Esophagus muscularis mucosa (tissue), 4 donors: ENCODE measurements at regions not wholly inside any gene's neighbourhood (a gene's known extent, or its start where the extent isn't known, plus 50 kb on each side); places are given as distances from the start of the nearest gene placed in this dataset.

Source experiments
- DNase-seq: peaks from one replicate; pipeline ENCODE4 v3.0.0-alpha.2; 2017; ENCODE audit errors: extremely low spot score
- H3K27ac ChIP-seq, 4 donors: fragments of 200-600 bp; sonication (generic); replicated peaks in 1 of 4; 1 replicate in 3 of 4; 2 replicates in 1 of 4; pipeline ENCODE4 v1.5.1; 2016 to 2019; ENCODE audit warnings: mild to moderate bottlenecking in 1 of 4
- H3K27me3 ChIP-seq, 4 donors: fragments of 200-600 bp; sonication (generic); one replicate each; pipeline versions ENCODE4 v1.5.1 to v1.6.0; 2016 to 2019
- H3K36me3 ChIP-seq, 4 donors: fragments of 200-600 bp; sonication (generic); one replicate each; pipeline ENCODE4 v1.5.1; 2016 to 2019
- H3K4me1 ChIP-seq, 4 donors: fragments of 200-600 bp; sonication (generic); one replicate each; pipeline ENCODE4 v1.5.1; 2016 to 2019
- H3K4me3 ChIP-seq, 4 donors: fragments of 200-600 bp; sonication (generic); 1 replicate in 2 of 4; 2 replicates in 2 of 4; pipeline ENCODE4 v1.5.1; 2016 to 2019; ENCODE audit warnings: mild to moderate bottlenecking in 4 of 4, moderate library complexity in 1 of 4
- H3K9me3 ChIP-seq, 4 donors: fragments of 200-600 bp; sonication (generic); 1 replicate in 3 of 4; 2 replicates in 1 of 4; pipeline ENCODE4 v1.5.1; 2016 to 2019
- EP300 ChIP-seq: sonication (generic); formaldehyde crosslinking; IDR thresholded peaks from one replicate; pipeline ENCODE4 v1.6.1; 2017; ENCODE audit warnings: antibody characterized with exemption
- POLR2A ChIP-seq: fragments of 450-650 bp; IDR thresholded peaks from one replicate; pipeline ENCODE4 v1.6.1; 2017; ENCODE audit warnings: antibody characterized with exemption, moderate library complexity, mild to moderate bottlenecking, low read depth
- POLR2AphosphoS5 ChIP-seq, 2 donors: sonication (generic); formaldehyde crosslinking; IDR thresholded peaks; one replicate each; pipeline ENCODE4 v1.6.1; 2017; ENCODE audit warnings: antibody characterized with exemption in 2 of 2
- WGBS: methylation state at CpG from one replicate; pipeline ENCODE4 v1.1.5; 2018; 5-methylcytosine and 5-hydroxymethylcytosine counted together
- intact Hi-C: fragments of 100-400 bp; cut with DNase I; formaldehyde crosslinking; loops from one replicate; pipeline ENCODE4 v1.15.1; 2023
- TF ChIP-seq, protein P1 (sequence below), 3 experiments: fragments of 200-600 bp in 2 of 3; fragments of 450-650 bp in 1 of 3; sonication (generic) in 2 of 3; IDR thresholded peaks; one replicate each; pipeline ENCODE4 v1.5.1; 2017 to 2019; ENCODE audit warnings: antibody characterized with exemption in 3 of 3, mild to moderate bottlenecking in 2 of 3, moderate library complexity in 1 of 3

DNA sequence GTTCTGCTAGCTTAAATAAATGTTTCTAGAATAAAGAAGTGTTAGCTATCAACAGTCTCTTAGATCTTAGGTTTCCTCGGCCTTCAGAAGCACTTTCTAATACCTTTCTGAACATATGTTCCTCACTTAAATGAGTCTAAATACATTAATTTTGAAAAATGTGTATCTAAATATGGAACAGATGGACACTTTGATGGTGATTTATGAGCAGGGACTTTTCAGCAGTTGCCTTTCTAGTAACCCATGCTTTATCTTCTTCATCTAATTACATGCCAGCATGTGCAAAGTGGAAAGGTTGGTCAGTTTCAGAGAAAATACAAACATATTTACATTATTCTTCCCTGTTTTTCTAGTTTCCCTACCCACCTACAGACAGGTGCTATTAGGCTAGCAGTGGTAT, 797.0 kb upstream of the CHAC2 start:
- intact Hi-C loops: no loop called here
- H3K27me3 ChIP-seq: no peaks in the 10 kb centered on the region
- WGBS: 77% methylated on average over 1 of the region's 1 CpG
- no peaks in the 10 kb centered on the region for H3K4me1 ChIP-seq
- H3K9me3 ChIP-seq: no peaks in the 10 kb centered on the region
- no peak for TF ChIP-seq POLR2AphosphoS5 (IDR thresholded peaks at IDR 0.05)
- TF ChIP-seq POLR2A: no peak
- TF ChIP-seq, protein P1, sequence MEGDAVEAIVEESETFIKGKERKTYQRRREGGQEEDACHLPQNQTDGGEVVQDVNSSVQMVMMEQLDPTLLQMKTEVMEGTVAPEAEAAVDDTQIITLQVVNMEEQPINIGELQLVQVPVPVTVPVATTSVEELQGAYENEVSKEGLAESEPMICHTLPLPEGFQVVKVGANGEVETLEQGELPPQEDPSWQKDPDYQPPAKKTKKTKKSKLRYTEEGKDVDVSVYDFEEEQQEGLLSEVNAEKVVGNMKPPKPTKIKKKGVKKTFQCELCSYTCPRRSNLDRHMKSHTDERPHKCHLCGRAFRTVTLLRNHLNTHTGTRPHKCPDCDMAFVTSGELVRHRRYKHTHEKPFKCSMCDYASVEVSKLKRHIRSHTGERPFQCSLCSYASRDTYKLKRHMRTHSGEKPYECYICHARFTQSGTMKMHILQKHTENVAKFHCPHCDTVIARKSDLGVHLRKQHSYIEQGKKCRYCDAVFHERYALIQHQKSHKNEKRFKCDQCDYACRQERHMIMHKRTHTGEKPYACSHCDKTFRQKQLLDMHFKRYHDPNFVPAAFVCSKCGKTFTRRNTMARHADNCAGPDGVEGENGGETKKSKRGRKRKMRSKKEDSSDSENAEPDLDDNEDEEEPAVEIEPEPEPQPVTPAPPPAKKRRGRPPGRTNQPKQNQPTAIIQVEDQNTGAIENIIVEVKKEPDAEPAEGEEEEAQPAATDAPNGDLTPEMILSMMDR (IDR thresholded peaks at IDR 0.05): no peak
- TF ChIP-seq EP300: no peak
- DNase-seq: no peak
- H3K4me3 ChIP-seq: no peak overlapping the region
- H3K27ac ChIP-seq: no peak overlapping the region
- no peaks in the 10 kb centered on the region for H3K36me3 ChIP-seq

DNA sequence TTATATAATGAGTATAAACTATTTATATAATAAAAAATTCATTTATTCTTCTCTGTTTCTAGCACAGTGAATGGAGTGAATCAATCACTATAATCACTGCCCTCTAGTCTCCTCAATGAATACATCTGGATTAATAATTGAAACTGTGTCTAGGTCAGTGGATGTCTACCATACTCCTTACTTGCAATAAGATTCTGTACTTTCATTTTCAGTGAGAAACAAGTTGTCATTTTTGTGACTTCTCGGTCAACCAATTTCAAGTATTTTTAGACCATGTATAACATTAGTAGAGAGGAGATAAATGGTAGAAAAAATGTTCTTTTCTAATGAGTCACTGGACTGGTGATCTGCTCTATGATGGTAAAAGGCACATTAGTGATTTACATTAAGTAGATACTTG, 799.6 kb upstream of the CHAC2 start:
- 74% methylated on average over 1 of the region's 1 CpG for WGBS

DNA sequence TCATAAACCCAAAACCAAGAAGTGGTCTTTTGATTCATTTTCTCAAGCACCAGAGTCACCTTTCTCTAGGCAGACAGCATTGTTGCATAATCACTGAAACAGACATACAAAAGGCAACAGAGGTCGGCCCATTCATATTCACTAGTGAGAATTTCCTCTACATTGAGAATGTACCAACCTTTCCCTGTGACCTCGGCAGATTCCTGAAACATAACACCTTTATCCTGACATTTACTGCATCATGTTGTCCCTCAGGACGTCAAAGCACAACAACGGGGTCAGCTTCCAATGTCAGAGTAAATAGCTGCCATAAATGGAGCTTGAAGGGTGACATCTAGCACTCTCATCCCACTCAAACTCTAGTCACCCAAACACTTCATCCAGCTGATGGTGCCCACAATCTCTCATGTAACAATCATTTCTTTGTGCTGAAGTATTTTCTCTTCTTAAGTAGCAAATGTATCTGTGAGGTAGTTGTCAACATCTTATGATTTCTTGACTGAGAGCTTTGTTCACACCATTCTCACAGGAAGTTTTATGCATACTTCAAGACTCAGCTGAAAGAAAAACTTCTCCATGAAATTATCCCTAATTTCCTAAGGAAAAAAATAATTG, 802.6 kb upstream of the CHAC2 start:
- Histone ChIP-seq H3K9me3 (no peaks in the 10 kb centered on the region), H3K4me3 (no peak overlapping the region), H3K36me3 (no peaks in the 10 kb centered on the region), H3K4me1 (no peaks in the 10 kb centered on the region), H3K27me3 (no peaks in the 10 kb centered on the region), H3K27ac (no peak overlapping the region)
- intact Hi-C loops: no loop called here
- DNase-seq: no peak
- TF ChIP-seq, protein P1 (IDR thresholded peaks at IDR 0.05): no peak
- no peak for TF ChIP-seq EP300
- no peak for TF ChIP-seq POLR2A
- 78% methylated on average over 4 of the region's 4 CpGs for WGBS

More for the DNA sequence above, 799.6 kb upstream of the CHAC2 start:
- Histone ChIP-seq H3K27ac (no peak overlapping the region), H3K4me1 (no peaks in the 10 kb centered on the region), H3K27me3 (no peaks in the 10 kb centered on the region), H3K9me3 (no peaks in the 10 kb centered on the region), H3K36me3 (no peaks in the 10 kb centered on the region), H3K4me3 (no peak overlapping the region)
- intact Hi-C loops: no loop called here
- DNase-seq: no peak
- TF ChIP-seq POLR2AphosphoS5 (IDR thresholded peaks at IDR 0.05) (no peak), POLR2A (no peak), EP300 (no peak)
- TF ChIP-seq, protein P1 (IDR thresholded peaks at IDR 0.05): no peak

DNA sequence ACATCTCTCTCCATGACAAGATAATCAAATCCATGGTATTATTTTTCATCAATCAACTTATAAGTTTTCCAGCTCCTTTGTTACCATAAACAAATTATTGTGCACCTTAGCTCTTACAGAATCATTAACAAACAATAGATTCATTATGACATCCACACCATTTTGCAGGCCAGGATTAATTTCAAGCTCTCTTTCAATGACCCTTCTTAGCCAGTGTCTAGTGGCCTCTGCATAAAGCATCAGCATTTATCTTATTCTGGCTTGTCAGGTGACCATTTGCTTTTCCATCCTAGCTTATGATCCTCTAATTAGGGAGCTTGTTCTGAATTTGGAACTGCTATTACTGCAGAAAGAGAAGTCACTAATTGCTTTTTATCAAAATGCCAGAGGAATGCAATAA, 806.2 kb upstream of the CHAC2 start:
- H3K27ac ChIP-seq: no peak overlapping the region
- no peaks in the 10 kb centered on the region for H3K9me3 ChIP-seq
- TF ChIP-seq POLR2A (no peak), POLR2AphosphoS5 (IDR thresholded peaks at IDR 0.05) (no peak), EP300 (no peak)
- TF ChIP-seq, protein P1 (IDR thresholded peaks at IDR 0.05): no peak
- no peaks in the 10 kb centered on the region for H3K27me3 ChIP-seq
- no peak overlapping the region for H3K4me3 ChIP-seq
- intact Hi-C loops: no loop called here
- no peaks in the 10 kb centered on the region for H3K36me3 ChIP-seq
- no peak for DNase-seq
- H3K4me1 ChIP-seq: no peaks in the 10 kb centered on the region

DNA sequence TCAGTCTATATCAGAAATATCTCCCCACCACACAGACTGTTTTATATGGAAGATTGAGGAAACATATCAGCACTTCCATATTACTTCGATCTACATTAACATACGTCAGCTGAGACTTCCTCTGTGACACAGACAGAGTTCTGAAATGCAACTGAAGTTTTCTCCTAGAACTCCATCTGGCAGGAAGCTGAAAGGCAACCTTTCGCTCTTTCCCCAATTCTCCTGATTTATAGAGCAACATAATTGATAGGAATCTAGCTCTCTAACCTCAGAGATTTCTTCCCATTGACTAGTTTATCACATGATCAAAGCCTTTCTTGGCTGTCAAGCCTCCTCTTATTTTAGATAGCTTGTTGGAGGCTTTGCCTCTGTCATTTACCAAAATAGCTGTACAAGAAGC, 806.7 kb upstream of the CHAC2 start:
- Histone ChIP-seq H3K4me1 (no peaks in the 10 kb centered on the region), H3K27ac (no peak overlapping the region), H3K4me3 (no peak overlapping the region), H3K36me3 (no peaks in the 10 kb centered on the region), H3K27me3 (no peaks in the 10 kb centered on the region), H3K9me3 (no peaks in the 10 kb centered on the region)
- 61% methylated on average over 3 of the region's 3 CpGs for WGBS
- TF ChIP-seq POLR2A: no peak
- no peak for TF ChIP-seq EP300
- TF ChIP-seq, protein P1 (IDR thresholded peaks at IDR 0.05): no peak
- DNase-seq: no peak
- intact Hi-C loops: no loop called here
